ENCODE measurements at regions not wholly inside any gene's neighbourhood (a gene's known extent, or its start where the extent isn't known, plus 50 kb on each side); places are given as distances from the start of the nearest gene placed in this dataset.
A peak's percentile ranks its signal among the peaks of the same experiment; 100 is the strongest.

DNA sequence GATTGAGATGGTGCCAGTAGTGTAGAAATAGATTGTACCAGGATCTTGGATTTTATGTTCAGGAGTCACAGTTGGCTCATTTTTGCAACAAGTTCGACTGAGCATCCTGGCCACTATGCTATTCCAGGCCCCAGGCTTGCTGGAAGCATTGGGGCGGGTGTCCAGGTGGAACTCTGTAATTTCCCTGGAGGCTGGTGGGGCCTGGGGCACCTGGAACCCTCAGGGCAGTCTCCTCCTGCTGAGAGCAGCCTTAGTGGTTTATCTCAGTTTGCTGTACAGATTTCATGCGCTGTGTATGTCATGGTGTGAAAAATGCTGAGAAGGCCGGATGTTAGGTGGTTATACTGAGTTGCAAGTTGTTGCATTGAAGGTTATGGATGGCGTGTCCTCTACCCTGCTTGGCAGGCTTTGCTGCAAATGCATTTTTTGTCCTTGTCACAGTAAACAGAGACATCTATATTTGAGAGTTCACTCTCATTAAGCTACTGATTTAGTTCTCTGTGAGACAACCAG, 135.1 kb upstream of the MYLIP start:
- no peak for ATAC-seq

DNA sequence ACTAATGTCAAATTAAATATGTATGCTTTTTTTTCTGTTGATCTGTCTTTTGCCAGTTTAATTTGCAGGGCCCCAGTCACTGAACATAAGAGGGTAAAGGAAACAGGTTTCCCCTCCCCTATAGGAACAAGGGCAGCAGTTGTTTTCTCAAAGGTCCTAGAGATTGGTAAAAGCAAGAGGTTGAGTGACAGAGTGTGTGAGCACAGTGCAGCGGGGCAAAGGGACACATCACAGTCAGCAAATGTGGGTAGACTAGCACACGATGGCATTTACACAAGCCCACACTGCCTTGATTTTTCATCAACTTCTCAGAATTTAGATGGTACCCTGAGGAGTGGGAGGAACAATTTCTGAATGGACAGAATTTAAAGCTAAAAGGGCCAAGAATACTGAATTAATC, 138.7 kb upstream of the MYLIP start:
- no peak for ATAC-seq

DNA sequence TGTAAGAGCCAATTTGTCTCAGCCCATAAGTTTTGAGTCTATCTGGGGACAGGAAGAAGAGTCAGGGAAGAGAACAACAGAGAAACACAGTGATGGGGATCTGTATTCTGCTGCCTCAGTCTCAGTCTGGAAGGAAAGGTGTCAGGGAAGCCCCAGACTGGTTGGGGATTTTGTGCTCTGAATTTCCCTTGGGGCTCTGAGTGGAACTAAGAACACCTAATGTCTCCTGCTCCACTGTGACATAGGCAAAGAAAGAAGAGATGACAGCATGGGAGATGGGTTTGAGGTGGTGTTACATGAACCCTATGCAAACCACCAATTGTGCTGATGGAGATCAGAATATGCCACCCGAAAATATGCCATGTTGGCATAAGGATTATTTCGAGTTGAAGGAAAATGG, 139.5 kb upstream of the MYLIP start:
- ATAC-seq: no peak

DNA sequence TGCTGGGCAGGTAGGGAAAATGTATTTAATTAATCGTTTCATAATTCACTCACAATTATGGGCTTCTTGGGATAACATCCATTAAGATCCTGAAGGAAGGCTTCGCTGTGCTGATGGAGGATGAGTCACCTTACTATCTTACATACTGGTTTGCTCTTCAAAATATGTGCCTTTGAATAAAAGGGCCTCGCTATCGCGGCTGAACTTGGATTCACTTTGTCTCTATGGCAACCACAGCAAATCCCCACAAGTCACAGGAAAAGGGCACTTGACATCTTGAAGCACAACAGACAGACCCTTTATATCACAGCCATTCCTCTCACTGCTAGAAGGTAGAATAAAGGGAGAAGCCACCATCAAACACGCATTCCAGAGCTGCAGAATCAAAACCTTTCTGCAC, 141.3 kb upstream of the MYLIP start:
- no peak for ATAC-seq

DNA sequence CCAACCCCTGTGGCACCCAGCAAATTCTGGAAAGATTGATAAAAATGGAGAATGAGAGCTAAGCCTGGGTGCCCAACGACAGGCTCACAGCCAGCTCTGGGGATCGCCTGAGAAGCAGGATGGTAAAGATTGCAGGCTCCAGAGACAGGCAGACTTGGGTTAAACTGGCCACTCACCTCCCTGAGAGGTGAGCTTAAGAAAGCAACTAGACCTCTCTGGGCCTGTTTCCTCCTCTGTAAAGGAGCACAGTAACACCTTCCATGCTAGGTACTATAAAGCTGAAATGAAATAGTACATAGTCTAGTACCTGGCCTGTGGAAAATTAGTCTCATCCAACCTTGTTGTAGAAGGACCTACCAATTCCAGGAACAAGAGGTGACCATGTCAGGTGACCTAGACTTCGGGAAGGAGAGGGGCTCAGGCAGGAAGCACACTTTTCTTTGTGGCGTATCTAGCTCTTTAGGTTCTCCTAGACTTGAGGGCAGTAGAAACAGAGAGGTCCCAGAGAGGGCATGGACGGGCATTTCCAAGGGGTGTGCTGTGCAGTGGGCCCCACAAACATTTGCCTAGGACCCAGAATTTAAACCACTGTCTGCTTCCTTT, 142.8 kb upstream of the MYLIP start:
- no peak for ATAC-seq

DNA sequence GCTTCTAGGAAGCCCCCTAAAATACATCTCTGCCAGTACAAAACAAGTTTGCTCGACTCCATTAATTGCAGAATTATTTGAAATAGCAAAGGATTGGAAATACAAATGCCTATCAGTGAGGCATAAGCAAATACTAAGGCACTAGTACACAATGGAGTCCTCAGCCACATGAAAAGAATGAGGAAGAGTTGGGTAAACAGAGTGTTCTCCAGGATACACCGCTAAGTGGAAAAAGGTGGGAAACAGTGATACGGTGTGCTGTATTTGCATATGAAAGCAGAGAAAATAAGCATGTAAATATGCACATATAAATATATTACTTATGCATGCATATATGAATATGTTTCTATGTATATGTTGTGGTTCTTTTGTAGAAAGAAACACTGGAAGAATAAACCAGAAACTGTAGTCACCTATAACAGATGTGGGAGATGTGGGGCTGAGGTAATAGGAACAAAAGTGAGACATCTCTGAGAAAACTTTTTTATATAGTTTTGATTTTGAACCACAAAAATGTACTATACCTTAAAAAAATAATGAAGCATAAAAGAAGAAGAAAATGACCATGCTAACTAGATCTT, 143.4 kb upstream of the MYLIP start:
- ATAC-seq: no peak

DNA sequence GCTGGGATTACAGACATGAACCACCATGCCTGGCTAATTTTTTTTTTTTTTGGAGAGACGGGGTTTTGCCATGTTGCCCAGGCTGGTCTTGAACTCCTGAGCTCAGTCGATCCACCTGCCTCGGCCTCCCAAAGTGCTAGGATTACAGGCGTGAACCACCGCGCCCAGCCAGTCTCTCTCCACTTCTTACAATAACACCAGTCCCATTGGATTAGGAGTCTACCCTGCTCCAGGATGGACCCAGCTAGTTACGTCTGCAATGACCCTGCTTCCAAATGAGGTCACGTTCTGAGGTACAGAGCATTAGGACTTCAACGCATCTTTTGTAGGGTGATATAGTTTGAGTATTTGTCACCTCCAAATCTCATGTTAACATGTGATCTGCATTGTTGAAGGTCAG, 146.9 kb upstream of the MYLIP start:
- no peak for ATAC-seq

DNA sequence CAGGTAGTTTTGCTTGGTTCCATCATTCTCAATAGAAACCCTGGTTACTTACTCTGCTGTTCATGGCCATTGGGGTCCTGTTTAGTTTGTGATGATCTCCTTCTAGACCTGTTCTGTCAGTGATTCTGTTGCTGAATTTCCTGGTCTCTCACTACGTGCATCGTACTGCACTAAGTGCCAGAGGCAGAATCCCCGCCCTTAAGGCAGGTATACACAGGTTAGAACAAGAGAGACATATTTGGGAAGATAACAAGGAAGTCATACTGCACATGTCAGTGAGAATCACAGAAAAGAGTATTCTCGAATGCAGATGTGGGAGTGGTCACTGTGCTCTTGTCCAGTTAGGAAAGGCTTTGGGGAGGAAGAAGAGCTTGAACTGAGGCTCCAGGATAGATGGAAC, 148.1 kb upstream of the MYLIP start:
- ATAC-seq: peak; percentile 94

DNA sequence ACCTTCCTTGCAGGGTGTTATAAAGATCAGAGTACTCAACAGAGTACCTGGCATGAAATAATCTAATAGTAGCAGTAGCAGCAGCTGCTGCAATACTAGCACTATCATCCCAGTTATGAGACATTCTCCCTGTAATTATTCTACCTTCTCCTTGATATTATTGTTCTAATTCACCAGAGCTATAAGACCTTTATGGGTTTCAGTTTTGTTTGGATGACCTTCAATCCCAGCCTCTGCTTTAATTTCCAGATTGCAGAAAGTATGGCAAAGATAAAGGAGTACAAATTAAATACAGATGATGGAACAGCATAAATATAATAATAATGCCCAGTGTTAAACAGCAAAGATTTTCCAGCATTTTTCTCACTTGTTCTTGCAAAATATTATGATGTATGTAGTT, 150.5 kb upstream of the MYLIP start:
- ATAC-seq: no peak

DNA sequence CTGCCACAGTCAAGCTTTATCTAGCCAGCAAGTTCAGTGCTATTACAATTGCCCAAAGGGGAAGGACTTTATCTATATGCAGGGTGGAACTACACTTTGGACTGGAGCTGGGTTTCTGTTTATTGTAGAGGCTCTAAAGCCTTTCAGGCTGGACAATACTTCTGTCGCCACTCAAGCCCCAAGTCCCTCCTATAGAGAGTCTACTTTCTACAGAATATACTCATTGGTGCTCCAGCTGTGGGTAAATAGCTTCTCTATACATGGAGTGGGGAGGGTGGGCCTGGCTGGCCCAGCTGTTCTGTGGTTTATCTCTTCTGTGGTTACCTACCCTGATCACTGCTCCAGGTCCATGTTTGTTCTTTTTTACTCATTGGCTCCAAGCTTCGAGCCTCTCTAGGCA, 151.8 kb upstream of the MYLIP start:
- ATAC-seq: no peak

DNA sequence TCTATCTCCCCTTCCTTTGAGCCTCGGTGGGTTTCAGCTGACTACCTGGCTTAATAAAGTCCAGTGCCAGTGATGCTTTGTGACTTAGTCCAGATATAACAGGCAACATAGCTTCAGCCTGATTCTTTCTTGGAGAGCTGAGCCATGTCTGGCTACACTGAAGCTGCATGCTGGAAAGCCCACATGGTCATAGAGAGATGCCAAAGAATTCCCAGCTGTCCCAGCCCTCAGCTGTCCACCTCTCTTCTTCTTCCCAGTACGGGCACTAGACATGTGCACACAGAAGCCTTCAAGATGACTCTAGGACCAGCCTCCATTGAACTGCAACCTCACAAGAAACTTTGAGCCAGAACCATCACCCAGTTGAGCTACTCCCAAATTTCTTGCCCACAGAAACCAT, 154.1 kb upstream of the MYLIP start:
- no peak for ATAC-seq

DNA sequence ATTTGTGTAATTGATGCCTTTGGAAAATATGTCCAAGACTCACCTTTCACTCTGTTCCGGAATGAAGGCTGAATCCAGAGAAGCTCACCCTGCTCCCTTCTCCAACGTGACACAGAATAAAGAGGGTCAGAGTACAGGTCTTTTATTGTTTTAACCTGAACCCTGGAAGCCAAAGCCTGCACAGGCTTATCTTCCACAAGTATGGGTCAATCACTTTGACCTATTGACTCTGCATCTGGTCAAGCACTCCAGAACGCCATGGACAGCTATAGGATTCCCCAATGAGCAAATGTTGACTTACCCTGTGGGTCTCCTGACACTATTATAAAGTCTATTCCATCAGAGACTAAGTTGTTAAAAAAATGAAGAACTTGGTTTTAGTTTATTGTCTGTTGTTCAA, 158.4 kb upstream of the MYLIP start:
- ATAC-seq: no peak

DNA sequence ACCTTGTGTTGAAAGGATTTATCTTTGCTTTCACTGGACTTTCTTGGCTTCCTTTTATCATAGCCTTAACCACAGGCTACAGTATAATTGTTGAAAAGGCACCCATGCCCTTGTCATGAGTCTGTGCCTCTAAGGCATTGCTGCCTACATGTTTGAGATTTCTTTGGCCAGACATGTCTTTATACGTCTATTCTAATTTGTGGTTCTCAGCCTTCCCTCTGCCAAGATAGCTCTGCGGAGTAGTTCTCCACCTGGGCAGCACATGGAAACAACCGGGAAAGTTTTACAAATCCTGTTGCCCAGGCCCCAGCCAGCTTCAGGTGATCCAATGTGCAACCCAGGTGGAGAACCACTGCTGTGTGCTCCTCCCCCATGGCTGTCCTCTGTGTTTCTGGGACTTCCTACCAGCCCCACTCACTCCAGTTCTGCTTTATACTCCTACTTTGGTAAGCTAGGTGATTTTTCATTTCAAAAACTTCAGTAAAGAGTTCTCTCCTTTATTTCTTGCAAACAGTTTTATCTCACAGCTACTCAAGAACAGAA, 159.6 kb upstream of the MYLIP start:
- ATAC-seq: peak; percentile 79

DNA sequence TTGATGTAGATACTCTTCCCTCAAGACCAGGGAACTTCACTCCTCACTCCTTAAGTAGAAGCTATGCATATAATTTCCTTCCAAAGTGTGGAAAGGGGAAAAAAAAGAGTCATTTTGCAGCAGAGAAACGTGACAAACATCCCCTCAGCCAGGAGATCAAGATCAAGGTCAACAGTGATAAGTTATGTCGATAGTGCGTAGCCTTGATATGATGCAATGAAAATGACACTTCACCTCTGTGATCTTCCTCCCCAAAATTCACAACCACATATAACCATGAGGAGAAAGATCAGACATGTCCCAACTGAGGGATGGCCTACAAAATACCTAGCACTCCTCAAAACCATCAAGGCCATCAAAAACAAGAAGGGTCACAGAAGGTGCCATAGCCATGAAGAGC, 160.4 kb upstream of the MYLIP start:
- ATAC-seq: no peak

DNA sequence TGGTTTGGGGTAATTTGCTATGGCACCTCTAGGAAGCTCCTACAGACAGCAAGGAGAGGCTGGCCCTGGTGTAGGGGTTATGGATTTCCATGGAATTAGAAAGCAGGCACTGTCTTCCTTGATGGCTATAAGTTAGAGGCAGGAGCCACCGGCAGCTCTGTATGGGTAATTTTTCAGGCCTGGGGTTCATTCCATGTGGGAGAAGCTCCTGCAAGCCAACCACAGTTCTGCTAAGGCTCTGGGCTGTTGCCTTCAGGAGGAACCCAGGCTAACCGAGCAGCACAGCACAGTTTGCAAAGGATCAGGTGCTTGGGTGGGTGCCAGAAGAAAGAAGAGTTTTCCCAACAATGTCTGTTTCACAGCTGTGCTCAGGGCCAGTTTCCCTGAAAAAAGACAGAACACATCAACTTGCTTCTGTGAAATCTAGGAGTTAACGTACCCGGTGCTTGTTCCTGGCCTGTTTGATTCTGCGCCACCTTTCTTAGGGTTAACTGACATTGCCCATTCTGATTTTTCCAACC, 162.8 kb upstream of the MYLIP start:
- ATAC-seq: no peak

DNA sequence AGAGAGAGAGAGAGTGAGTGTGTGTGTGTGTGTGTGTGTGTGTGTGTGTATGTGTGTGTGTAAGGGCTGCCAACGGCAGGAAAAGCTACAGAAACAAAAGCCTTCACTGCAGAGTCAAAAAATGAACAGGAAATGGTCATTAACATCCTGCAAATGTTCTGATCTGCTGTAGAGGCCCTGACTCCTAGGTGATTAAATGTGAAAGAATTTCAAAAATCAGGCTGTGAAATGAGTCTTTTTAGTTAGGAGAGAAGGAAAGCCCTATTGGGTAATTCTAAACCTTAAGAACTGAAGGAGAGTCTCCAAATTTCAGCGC, 166.5 kb upstream of the MYLIP start:
- no peak for ATAC-seq

DNA sequence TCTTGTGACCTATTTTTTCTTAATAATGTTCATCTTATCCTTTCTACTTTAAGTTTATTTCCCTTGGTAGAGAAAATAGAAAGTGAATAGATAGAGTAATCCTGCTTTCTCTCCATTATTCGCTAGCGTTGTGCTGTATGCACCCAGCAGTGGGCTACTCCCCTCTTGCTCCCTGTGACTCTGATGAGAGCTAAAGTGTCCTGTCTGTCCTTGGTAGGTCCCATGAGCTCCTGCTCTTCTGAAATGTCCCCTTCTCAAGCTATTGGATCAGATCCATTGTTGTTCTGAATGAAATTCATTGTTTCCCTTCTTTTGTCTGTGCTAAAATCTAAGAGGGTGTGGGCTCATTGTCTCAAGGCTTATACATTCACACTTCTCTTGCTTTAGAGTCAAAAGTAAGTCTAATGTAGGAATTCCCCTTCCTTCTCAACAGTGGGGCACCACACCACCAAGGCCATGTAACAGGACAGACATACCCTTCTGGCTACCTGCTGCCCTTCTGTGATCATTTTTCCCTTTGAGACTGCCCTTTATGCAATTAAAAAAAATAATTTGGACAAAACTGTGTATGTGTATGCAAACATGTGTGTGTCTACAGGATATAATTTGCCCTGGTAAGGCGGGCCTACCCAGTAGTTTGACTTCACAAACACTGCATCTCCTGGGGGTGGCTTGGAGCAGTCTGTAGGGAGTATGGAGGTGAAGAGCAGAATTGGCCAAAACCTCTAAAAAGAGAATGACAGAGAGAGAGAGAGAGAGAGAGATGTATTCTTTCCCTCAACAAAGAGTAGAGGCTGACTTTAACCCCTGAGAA, 167.0 kb upstream of the MYLIP start:
- ATAC-seq: no peak

DNA sequence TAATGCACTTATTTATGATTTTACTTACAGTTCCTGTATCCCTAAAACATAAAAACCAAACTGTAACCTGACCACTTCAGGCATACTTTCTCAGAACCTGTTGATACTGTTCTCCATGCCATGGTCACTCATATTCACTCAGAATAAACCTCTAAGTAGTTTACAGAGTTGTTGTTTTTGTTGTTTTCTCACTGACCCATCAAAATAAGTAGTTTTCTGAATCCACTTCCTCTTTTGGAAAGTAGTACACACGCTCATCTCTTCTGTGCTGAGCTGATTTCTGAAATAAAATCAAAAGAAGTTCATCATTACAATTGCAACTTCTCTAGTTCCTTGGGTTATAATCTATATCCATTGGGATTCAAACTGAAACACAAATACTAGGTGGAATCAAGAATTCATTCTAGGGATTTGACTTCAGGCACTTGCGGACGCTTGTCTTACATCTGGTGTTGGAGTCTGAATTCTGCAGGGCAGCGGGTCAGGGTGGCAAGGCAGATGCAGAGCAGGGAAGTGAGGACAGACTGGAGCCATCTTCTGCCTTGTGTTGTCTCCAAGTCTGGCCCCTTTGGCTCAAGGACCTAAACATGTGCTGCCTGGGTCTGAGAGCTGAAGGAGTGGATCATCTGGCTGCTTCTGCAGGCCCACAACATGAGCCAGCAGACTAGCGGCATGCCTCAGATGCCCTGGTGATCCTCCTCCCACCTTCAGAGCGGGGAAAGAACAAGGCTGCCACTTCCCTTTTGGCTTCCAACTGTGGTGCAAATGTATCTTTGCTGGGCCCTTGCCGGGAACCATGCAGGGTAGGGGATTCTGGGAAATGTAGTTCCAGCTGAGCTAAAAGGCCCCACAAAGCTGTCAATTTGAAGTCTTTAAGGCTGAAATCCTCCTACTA, 167.9 kb upstream of the MYLIP start:
- no peak for ATAC-seq

DNA sequence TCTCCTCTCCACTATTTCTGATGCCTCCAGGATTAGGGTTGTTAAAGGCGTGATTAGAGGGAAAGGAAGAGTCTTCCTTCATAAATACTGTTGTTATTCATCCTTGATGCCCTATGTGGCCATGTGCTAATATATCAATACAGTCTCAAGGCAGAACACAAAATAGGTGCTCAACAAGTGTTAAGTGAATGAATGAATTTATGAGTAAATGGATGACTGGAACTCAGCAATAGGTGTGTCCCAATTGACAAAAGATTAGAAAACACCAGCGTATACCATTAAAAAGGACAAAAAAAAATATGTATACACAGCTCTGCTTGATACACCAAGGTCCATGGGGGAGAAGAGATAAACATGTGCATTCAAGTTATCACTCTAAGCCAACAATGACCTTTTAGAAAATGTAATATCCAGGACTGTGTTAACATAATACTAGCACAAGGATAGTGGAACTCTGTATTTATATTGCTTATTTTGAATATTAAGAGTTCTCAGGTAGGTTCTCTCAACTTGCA, 171.2 kb upstream of the MYLIP start:
- ATAC-seq: no peak

DNA sequence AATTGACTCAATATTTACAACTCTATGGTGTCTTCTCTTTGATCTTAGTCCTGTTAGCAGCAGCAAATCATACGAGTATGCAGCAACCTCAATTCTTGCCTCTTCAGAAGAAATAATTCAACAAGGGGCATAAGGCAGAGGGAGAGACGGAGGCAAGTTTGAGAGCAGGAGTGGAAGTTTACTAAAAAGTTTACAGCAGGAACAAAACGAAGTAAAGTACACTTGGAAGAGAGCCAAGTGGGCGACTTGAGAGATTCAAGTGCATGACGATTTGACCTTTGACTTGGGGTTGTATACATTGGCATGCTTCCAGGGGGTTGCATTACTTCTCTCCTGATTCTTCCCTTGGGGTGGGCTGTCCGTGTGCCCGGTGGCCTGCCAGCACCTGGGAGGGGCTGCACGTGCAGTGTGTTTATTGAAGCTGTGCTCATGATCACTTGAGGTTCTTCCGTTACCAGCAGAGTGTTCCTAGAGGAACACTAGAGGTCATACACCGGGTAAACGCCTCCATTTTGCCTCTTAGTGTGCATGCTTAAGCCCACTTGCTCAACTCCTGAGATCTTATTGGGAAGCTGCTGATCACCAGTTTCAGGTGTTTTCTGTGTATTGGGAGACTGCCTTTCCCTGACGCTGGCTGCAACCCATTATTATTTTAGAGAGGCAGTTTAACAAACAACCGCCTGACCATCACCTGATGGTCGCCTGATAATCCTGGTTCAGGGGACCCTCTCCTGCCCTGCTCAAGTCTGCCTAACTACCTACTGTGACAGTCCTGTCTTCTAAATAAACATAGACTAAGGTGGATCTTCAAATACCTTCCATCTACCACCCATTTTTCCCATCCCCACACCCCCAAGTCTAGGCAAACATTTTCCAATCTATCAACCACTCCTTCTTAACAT, 172.4 kb upstream of the MYLIP start:
- ATAC-seq: no peak

DNA sequence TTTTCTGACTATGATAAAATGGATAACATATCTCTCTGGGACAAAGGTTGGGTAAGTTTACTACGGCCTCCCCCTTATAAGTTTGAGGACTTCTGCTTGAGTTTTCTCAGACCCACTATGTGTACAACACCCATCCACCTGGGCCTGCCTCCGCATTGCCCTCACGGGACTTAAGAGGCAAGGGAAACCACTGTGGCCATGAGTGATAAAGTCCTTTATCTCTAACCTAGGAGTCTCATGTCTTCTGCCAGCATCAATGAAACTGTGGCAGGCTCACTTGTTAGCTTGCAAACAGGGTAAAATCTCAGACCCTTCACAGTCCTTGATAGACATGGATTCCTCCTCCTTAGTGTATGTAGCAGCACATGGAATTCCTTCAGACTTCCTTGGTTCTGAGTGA, 173.4 kb upstream of the MYLIP start:
- no peak for ATAC-seq

Data from esophagus mucosa (tissue), 1 donor.